ENCODE measurements at regions not wholly inside any gene's neighbourhood (a gene's known extent, or its start where the extent isn't known, plus 50 kb on each side); places are given as distances from the start of the nearest gene placed in this dataset.
A peak's percentile ranks its signal among the peaks of the same experiment; 100 is the strongest.

DNA sequence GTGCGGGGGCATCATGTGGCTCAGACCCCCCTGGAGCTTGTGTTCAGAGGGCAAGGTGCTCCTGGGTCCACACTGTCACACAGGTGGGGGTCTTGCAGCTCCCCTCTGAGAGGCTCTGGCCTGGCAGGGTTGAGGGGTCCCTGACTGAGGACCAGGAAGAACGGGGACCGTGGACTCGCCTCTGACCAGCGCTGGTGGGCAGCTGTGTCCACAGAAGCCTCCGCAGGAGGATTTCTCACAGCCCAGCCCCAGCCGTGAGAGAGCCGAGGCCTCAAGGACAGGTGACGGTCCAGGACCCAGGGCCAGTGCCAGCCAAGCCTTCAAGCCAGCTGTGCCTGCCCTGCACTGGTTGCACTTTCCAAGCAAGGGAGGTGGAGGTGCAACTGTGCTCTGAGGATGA lies 63.5 kb upstream of the TTC34 start:
- peak; percentile 1 to 26 for DNase-seq
- ATAC-seq = no peak
- no peaks in the 10 kb centered on the region for H3K4me1 ChIP-seq
- WGBS, 3 donors = 59 to 74% (median 62%) methylated on average over 8 to 9 of the region's 9 CpGs
- intact Hi-C loops (cut with DNase I) = no loop called here
- TF ChIP-seq CTCF (IDR thresholded peaks at IDR 0.05) = no peak
- peaks cover 0 to 35% (median 17%) of the 10 kb centered on the region in 3 donors for H3K27me3 ChIP-seq (ENCODE audit: insufficient read depth in 3 of 3, low read length in 2 of 3)
- no peak overlapping the region for H3K27ac ChIP-seq
- no peaks in the 10 kb centered on the region for H3K9me3 ChIP-seq
- H3K36me3 ChIP-seq (ENCODE audit: insufficient read depth in 1 of 2, low read depth in 1 of 2) = no peaks in the 10 kb centered on the region
- H3K4me3 ChIP-seq = no peak overlapping the region

DNA sequence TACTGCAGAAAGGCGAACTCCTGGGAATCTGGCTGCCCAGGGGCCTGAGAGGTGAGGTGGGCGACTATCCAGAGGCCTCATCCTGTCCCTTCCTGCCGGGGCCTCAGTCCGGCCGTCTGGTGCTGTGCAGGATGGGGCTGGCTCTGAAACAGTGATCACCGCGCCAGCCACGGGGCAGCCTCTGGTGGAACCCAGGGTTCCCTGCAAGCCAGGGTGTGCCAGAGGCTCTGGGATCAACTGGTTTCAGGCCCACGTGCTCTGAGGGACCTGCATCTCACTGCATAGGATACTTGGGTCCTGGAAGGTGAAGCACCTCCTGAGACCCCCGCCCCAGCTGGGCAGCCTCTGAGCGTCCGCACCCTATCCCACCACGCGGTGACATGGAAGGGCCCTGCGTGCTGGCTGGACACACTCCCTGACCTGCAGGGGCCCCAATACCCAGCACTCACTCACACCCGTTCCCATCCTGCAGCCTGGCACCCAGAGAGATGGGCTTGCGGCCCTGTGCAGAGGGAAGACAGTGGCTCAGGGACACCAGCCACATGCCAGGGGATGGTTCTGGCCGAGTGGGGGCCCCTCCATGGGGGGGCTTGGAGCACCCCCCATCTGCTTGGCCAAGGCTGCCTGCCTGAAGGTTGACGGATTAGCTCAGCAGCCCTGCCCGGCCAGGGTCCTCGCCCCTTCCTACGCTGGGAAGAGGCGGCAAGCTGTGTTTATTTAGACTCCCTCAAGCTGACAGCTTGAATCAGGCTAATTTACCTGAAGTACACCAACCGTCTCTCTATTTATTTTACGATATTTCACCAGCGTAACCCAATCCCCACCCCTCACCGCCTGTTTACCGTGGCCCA lies 64.3 kb upstream of the TTC34 start:
- no peak overlapping the region for H3K27ac ChIP-seq
- 61 to 63% (median 63%) methylated on average over 28 of the region's 28 CpGs for WGBS, 3 donors
- no peak overlapping the region for H3K4me3 ChIP-seq
- H3K27me3 ChIP-seq (ENCODE audit: insufficient read depth in 3 of 3, low read length in 2 of 3) = peaks cover 0 to 35% (median 17%) of the 10 kb centered on the region in 3 donors
- H3K36me3 ChIP-seq (ENCODE audit: insufficient read depth in 1 of 2, low read depth in 1 of 2) = no peaks in the 10 kb centered on the region
- ATAC-seq (no peak), DNase-seq (peak; percentile 2 to 43)
- H3K9me3 ChIP-seq = peaks cover 2% of the 10 kb centered on the region
- TF ChIP-seq CTCF (IDR thresholded peaks at IDR 0.05) = no peak
- H3K4me1 ChIP-seq = no peaks in the 10 kb centered on the region
- intact Hi-C loops (cut with DNase I) = no loop called here

DNA sequence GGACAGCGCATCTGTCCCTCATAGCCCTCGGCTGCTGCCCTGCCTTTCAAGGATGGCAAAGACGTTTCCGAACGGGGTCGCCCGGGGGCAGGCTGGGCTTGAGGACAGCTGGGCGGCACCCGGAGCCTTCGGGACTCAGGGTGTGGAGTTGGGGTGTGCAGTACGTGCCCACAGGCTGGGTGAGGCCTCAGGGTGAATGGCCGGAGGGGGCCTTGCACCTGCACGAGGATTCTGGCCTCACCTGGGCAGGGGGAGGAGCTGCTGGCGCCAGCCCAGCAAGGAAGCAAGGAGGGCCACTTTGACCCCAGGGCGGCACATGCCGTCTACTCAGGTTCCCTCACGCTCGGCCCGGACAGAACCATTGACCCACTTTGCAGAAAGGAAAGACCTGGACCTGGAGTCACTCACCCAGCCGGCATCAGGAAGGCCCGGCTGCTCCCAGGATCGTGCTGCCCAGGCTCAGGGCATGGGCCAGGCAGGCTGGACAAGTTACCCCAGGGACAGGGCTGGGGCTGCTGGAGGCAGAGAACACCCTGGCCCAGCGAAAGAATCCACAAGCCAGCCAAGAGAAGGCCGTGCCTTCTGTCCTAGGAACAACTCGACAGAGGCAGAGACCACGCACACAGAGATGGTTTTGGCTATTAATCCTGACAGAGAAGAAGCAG lies 65.1 kb upstream of the TTC34 start:
- Histone ChIP-seq H3K27me3 (ENCODE audit: insufficient read depth in 3 of 3, low read length in 2 of 3) (peaks cover 0 to 35% (median 14%) of the 10 kb centered on the region in 3 donors), H3K9me3 (peaks cover 10% of the 10 kb centered on the region), H3K4me1 (no peaks in the 10 kb centered on the region), H3K36me3 (ENCODE audit: insufficient read depth in 1 of 2, low read depth in 1 of 2) (no peaks in the 10 kb centered on the region), H3K27ac (no peak overlapping the region), H3K4me3 (no peak overlapping the region)
- WGBS, 3 donors = 60 to 71% (median 60%) methylated on average over 26 of the region's 26 CpGs
- DNase-seq (peak; percentile 10 to 29), ATAC-seq (no peak)
- TF ChIP-seq CTCF (IDR thresholded peaks at IDR 0.05) = no peak
- intact Hi-C loops (cut with DNase I) = no loop called here

GRCh38 chr1:2867087-2867425 lies 65.6 kb upstream of the TTC34 start:
- H3K27ac ChIP-seq = no peak overlapping the region
- peaks cover 14% of the 10 kb centered on the region for H3K9me3 ChIP-seq
- H3K4me3 ChIP-seq = no peak overlapping the region
- H3K27me3 ChIP-seq (ENCODE audit: insufficient read depth in 3 of 3, low read length in 2 of 3) = peaks cover 0 to 32% (median 14%) of the 10 kb centered on the region in 3 donors
- TF ChIP-seq CTCF (IDR thresholded peaks at IDR 0.05) = no peak
- ATAC-seq = no peak
- DNase-seq = no peak
- 69 to 78% (median 71%) methylated on average over 11 of the region's 11 CpGs for WGBS, 3 donors
- H3K4me1 ChIP-seq = no peaks in the 10 kb centered on the region
- no peaks in the 10 kb centered on the region for H3K36me3 ChIP-seq (ENCODE audit: insufficient read depth in 1 of 2, low read depth in 1 of 2)
- intact Hi-C loops (cut with DNase I) = no loop called here
